ENCODE measurements at regions not wholly inside any gene's neighbourhood (a gene's known extent, or its start where the extent isn't known, plus 50 kb on each side); places are given as distances from the start of the nearest gene placed in this dataset.

- DNase-seq: no peak
Measured at GRCh38 chr4:57291911-57292310, 181.7 kb upstream of the IGFBP7 start.

DNA sequence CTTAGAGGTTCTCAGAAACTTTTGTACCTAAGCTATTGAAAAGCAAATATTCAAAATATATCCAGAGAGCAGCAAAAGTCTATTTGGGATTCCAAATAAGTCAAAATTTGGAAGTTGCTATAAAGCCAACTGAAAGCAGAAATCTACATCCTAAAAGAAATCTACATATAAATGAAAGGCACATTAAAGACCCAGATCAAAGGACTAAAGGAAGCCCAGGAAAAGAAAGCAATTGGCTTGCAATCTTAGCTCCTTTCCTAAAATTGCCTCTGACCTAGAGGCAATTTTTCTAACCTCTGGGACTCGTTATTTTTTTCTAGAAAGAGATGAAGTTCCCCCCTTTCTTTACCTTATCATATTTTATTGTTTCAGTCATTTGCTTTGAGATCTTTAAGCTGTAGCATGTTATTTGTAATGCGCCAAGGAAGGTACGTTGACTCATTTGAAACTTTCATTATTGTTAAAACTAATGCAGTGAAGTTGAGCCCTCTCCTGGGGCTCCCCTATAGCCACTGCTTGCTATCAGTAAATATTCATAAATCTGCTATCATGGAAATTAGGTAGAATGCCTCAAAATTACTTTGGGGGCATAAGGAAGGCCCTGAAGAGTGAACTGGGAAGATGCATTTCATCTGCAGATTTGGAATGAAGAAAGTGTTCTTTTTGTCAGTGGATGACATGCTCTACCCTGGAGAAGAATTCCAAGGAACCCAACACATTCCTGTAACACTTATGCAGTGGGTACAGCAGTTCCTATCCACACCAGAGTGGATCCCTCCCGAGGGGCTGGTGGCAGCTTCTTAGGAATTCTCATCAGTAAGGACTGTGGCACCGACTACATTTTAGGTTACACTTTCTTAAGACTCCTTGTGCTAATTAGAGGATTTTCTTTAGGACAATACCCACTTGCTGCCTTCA, 177.8 kb upstream of the IGFBP7 start:
- DNase-seq: no peak

GRCh38 chr4:57282933-57283310, 172.7 kb upstream of the IGFBP7 start:
- no peak for DNase-seq

DNA sequence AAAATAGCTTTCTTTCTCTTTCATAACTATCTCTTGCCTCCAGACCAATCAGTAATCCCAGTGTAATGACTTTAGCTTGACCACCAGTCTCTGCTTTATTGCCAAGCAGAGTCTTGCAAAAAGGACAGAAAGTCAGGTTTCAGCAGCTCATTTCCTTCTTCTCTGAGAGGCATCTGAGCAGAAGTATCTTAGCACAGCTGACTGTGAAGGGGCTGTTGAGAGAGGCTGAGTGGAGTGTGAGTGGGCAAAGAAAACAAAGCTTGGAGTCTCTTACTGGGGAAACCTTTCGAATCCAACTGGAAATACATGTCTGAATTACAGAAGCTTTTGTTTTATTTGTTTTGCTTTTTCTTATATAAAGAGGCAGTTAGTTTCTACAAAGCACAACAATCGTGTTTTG, 170.3 kb upstream of the IGFBP7 start:
- no peak for DNase-seq

GRCh38 chr4:57278780-57279179, 168.6 kb upstream of the IGFBP7 start:
- no peak for DNase-seq

DNA sequence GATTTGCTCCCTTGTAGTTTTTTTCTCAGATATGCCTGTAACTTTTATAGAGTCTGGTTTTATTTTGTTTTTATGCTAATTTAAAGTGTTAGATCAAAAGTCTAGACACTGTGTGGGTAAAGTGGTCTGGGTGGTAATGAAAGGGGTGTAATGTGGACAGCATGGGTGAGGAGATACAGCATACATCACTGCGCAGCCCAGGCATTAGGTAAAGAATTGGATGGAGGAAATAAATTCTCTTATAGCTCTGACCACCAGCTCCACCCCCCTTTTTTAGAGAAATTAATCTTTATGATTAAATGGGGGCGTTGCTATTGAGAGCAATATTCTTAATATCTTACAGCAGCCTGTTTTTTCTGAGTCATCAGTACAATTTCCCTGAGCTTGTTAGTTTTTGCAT, 163.9 kb upstream of the IGFBP7 start:
- no peak for DNase-seq

DNA sequence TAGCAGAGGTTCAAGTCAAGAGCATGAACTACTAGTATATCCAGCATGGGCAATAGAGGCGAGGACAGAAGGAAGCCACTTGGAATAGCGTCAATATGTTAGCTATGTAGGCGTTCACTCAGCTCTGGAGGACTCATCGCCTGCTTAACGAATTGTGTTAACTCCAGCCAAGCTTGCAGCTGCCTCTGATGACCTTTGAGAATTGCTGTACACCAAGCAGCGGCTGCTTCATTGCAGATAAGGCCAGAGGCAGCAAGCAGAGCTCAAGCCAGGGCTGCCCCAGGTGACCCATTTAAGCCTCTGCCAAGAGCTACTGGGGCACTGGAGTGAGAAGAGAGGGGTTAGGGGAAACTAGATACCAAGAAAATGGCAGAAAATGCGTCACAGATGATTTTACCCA, 160.2 kb upstream of the IGFBP7 start:
- DNase-seq: no peak

DNA sequence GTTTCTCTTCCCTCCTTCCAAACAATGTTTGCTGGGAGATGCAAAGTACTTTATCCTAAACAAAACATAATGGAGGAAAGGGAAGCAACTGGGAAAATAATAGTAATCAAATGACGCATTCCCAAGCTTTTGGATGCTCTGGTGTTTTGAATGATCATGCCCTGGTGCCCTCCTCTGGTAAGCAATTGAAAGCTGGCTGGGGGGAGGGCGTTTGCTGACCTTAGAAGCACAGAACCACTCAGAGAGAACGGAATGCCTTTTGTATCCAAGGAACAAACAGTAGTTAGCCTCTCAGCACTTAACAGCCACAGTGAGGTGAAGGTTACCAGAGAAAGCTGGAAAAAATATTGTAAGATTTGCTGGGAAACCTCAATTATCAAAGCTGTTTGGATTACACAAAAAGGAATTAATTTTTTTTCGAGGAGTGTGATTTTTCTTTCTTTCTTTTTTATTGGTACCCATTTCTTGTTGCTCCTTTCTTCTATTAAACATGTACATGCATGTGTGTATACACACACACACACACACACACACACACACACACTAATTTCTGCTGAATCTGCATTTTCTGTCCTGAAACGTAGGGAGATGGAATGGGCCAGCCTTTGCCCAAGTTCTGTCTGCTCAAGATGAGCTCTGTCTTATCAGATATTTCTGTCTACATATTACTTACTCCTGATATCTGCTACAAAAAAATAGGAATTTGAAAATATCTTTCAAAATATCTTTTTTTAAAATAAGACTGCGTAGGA, 155.8 kb upstream of the IGFBP7 start:
- DNase-seq: no peak

DNA sequence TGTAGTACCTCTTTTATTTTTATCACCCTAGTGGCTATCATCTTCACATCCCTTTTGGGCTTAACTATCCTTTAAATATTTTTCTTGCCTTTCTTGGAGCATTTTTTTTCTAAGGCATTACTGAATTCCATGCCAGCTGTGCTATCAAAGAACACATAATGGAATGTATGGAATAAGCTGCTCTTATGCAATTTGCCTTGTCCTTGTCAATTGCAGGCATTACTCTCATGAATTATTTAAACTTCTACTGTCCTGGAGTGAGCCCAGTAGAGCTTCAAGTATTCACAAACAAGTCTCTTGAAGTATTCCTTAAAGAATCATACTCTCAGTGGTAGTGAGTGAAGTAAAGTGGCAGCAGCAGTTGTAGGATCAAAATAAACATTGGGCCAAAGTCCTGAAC, 144.6 kb upstream of the IGFBP7 start:
- no peak for DNase-seq

DNA sequence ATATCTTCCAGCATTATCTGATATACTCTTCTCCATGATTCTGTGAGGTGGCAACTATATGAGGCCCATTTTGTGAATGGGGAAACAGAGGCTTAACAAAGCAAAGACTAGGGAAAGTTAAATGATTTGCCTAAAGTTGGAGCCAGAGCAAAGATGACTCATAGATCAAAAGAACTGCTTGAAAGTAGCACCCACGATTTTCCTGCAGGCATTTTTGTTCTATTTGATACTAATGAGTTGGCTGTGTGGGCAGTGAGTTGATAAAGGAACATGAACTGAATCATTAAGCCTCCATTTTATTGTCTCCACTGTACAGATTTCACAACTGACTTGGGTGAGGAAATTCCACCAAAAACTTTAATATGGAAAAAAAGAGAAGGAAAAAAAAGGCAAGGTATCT, 138.9 kb upstream of the IGFBP7 start:
- DNase-seq: no peak

GRCh38 chr4:57243076-57243475, 132.9 kb upstream of the IGFBP7 start:
- DNase-seq: no peak

DNA sequence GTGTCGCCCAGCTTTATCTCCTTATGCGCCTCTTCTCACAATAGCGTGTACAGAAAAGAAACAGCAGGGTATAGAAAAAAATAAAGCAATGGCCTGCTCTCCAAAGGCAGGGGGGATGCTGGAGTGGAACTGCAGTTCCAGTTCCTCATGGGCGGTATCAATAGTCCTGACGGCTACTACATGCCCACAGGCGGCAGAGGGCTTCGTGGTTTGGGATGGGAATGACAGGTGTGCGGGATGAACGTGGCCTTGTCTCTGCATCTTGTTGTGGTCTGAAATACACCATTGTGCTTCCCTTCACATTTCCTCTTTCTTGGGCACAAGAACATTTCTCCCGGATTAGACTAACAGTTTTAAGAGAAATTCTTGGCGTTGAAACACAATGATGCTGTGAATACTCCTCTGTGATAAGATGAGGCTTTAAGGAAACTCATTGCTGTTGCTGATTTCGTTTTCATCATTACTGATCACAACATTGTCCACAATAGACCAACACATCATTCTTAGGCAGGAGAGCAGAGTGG, 124.1 kb upstream of the IGFBP7 start:
- DNase-seq: no peak

- DNase-seq: no peak
Measured at GRCh38 chr4:57233386-57233785, 123.2 kb upstream of the IGFBP7 start.

GRCh38 chr4:57231781-57232180, 121.6 kb upstream of the IGFBP7 start:
- DNase-seq: no peak

DNA sequence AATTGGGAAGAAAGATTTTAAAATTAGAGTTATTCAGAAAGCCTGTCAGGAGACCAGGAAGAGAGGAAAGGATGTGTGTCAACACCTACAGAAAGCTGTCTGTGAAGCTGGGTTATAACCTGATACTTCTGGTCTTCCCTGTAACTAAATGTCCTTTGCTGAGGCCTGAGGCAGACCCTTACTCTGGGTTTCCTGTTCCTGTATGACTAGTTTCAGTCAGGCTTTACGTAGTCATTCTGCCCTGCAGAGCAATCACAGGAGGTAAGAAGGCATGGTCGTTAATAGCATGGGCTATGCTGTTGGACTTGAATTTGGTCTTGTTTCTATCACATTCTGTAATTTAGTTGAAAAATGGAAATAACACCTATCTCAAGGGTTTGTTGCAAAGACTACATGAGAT, 110.5 kb upstream of the IGFBP7 start:
- DNase-seq: no peak

DNA sequence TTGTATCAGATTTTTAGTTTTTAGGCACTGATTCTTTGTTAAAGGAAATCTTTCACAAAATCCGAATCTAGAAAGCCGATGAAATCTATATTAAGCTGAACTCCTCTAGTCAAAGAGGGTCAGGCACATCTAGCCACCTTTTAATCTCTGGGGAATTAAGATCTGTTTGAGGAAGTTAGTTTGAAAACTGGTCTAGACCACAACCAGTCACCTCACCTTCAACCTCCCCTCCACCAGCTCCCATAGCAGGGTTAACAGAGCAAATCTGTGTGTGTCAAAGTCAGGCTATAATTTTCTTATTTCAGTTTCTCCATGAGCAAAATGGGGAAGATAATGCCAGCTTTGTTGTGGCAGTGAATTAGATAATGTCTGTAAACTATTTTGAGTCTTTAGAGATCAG, 110.0 kb upstream of the IGFBP7 start:
- DNase-seq: no peak

DNA sequence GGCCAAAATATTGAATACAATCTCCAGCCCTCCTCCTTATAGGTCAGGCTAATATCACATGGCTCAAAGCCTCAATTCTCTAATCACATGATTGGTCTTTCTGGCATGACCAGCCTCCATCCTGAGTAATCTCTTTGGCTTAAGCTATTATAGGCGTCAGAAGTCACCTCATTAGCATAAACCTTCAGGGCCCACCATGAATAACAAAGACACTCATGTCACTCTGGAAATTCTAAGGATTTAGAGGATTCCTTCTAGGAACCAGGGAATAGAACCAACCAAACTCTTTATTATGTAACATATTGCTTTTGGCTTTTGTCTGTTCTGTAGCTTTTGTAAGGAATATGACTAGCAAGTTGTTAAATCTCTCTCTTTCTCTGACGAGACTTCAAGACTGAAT, 109.2 kb upstream of the IGFBP7 start:
- no peak for DNase-seq

DNA sequence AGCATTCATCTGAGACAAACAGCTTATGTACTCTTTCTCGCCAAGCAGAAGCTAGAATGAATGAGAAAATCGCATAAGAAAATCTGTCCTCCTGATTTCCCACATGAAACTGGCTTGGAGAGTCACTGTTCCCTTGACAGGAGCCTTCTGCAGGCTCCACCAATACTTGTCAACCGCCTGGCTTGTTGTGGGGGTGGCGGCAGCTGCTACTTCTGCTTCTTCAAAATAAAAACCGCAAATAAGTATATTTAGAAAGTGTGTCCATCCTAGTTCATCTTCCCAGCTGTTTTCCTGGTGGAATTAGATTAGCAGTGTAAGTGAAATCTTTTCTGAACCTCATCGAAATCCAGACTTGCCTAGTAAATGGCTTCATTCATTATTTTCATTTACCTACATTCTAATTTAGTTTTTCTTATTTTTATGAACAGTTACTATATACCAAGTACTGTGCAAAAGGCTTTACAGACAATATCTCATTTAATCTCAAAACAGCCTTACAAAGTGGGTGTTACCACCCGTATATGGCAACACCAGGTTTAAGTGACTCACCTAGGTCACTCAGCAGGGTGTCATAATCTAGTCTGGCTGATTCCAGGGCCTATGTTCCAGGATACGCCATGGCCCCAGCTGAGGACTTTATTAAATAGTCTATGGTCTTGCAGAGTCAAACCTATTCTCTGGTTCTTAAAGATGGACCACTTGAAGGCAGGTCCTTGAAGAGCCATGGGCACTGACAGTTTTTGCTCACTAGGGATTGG, 104.6 kb upstream of the IGFBP7 start:
- DNase-seq: no peak

GRCh38 chr4:57211131-57211530, 100.9 kb upstream of the IGFBP7 start:
- no peak for DNase-seq

DNA sequence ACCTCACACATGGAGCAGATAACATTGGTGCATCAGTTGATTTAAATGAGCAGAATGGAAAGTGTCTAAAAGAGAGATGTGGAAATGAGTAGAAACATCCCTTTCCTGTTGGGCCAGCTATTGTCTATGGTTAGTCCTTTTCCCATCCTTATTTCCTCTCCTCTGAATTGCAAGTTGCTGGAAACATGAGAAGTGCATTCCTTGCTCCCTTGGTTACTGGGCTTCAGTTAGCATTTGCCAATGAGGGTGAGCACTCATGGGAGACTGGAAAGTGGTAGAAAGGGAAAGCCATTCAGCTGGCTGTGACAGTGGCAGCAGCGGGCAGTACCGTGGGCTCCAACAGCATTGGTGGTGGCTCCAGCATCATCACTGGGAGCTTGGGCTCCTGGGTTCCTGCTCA, 96.0 kb upstream of the IGFBP7 start:
- DNase-seq: no peak

GRCh38 chr4:57205580-57205979, 95.4 kb upstream of the IGFBP7 start:
- DNase-seq: no peak

DNA sequence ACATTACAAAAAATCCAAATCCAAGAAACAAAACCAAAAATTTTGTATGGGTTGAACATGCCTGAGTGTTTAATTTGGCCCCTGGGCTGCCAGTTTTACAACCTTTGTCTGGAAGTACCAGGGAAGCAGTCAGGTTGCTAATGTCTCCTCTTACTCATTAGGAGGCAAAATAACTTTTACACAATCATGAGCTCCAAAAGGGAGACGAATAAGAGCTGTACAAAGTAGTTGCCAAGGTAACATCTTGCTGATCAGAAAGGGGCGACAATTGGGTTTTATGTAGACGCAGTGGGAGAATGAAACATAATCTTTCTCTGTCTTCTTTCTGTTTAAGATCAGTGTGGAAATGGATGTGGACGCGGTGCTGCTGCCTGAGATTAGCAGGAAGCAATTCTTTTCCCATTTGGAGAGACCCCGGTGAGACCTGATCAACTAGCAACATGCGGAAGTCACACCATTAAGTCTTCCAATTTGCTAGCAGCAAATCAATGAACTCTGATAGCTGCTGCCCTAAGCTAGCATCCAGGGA, 90.7 kb upstream of the IGFBP7 start:
- DNase-seq: no peak

DNA sequence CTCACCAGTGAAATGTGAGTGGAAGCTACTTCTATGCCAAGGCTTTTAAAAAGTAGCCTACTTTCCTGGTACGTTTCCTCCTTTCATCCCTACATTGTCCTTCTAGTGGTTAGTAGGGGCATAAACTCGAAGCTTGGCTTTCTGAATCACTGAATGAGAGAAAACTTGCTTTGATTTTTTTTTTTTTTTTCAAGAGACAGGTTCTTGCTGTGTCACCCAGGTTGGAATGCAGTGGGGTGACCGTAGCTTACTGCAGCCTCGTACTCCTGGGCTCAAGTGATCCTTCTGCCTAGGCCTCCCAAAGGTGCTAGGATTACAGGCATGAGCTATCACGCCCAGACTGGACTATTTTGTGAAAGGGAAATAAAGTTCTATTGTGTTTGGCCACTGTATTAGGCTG, 89.1 kb upstream of the IGFBP7 start:
- no peak for DNase-seq

Data from activated CD4-positive, alpha-beta T cell treated with anti-CD3 and anti-CD28 coated beads, Interleukin-2, amount 50 U/mL, for 16 hours (primary cell).